Testis (tissue), 2 donors: ENCODE measurements at regions not wholly inside any gene's neighbourhood (a gene's known extent, or its start where the extent isn't known, plus 50 kb on each side); places are given as distances from the start of the nearest gene placed in this dataset.

Experiments
- CTCF ChIP-seq, 3 experiments: fragments of 450-650 bp in 2 of 3; fragments of 200-600 bp in 1 of 3; sonication (generic) in 1 of 3; IDR thresholded peaks; one replicate each; pipeline ENCODE4 v1.5.1; 2016 to 2019; ENCODE audit warnings: antibody characterized with exemption in 3 of 3, mild to moderate bottlenecking in 2 of 3, moderate library complexity in 1 of 3
- POLR2A ChIP-seq: fragments of 450-650 bp; IDR thresholded peaks from one replicate; pipeline ENCODE4 v1.6.1; 2017; ENCODE audit warnings: antibody characterized with exemption, mild to moderate bottlenecking, moderate library complexity

- no peak for TF ChIP-seq CTCF (IDR thresholded peaks at IDR 0.05)
- TF ChIP-seq POLR2A, result no peak
These were observed 112.5 kb upstream of the SPAG17 start for GRCh38 chr1:118297521-118297920.
